ENCODE measurements at regions not wholly inside any gene's neighbourhood (a gene's known extent, or its start where the extent isn't known, plus 50 kb on each side); places are given as distances from the start of the nearest gene placed in this dataset.

- DNase-seq (ENCODE audit: low read depth), result no peak
These were observed 82.2 kb upstream of the LGALSL start for GRCh38 chr2:64371727-64372126.

- no peak for DNase-seq (ENCODE audit: low read depth)
These were observed 79.3 kb upstream of the LGALSL start for GRCh38 chr2:64374686-64375085.

- DNase-seq (ENCODE audit: low read depth), result no peak
These were observed 77.0 kb upstream of the LGALSL start for GRCh38 chr2:64376926-64377325.

GRCh38 chr2:64379186-64379585 is 74.8 kb upstream of the LGALSL start:
- DNase-seq (ENCODE audit: low read depth), result no peak

GRCh38 chr2:64380853-64381527 is 73.0 kb upstream of the LGALSL start:
- DNase-seq (ENCODE audit: low read depth), result no peak

GRCh38 chr2:64383016-64383591 is 70.9 kb upstream of the LGALSL start:
- DNase-seq (ENCODE audit: low read depth), result no peak

GRCh38 chr2:64383881-64384280 is 70.1 kb upstream of the LGALSL start:
- DNase-seq (ENCODE audit: low read depth), result no peak

GRCh38 chr2:64386676-64387075 is 67.3 kb upstream of the LGALSL start:
- no peak for DNase-seq (ENCODE audit: low read depth)

- DNase-seq (ENCODE audit: low read depth), result no peak
These were observed 63.4 kb upstream of the LGALSL start for GRCh38 chr2:64390586-64390985.

- no peak for DNase-seq (ENCODE audit: low read depth)
These were observed 62.5 kb upstream of the LGALSL start for GRCh38 chr2:64391424-64391823.

- DNase-seq (ENCODE audit: low read depth), result no peak
These were observed 62.0 kb upstream of the LGALSL start for GRCh38 chr2:64391940-64392339.

- DNase-seq (ENCODE audit: low read depth), result no peak
These were observed 61.4 kb upstream of the LGALSL start for GRCh38 chr2:64392529-64392928.

GRCh38 chr2:64393383-64394010 is 60.5 kb upstream of the LGALSL start:
- no peak for DNase-seq (ENCODE audit: low read depth)

GRCh38 chr2:64394153-64394552 is 59.8 kb upstream of the LGALSL start:
- no peak for DNase-seq (ENCODE audit: low read depth)

- no peak for DNase-seq (ENCODE audit: low read depth)
These were observed 58.0 kb upstream of the LGALSL start for GRCh38 chr2:64396001-64396400.

GRCh38 chr2:64396551-64396950 is 57.4 kb upstream of the LGALSL start:
- no peak for DNase-seq (ENCODE audit: low read depth)

GRCh38 chr2:64398516-64399129 is 55.3 kb upstream of the LGALSL start:
- no peak for DNase-seq (ENCODE audit: low read depth)

- no peak for DNase-seq (ENCODE audit: low read depth)
These were observed 54.4 kb upstream of the LGALSL start for GRCh38 chr2:64399521-64399920.

GRCh38 chr2:64400105-64400728 is 53.7 kb upstream of the LGALSL start:
- DNase-seq (ENCODE audit: low read depth), result no peak

GRCh38 chr2:64400733-64401528 is 53.0 kb upstream of the LGALSL start:
- DNase-seq (ENCODE audit: low read depth), result no peak

- DNase-seq (ENCODE audit: low read depth), result no peak
These were observed 52.5 kb upstream of the LGALSL start for GRCh38 chr2:64401529-64401880.

- DNase-seq (ENCODE audit: low read depth), result no peak
These were observed 51.1 kb upstream of the LGALSL start for GRCh38 chr2:64402876-64403275.

Data from T follicular helper cell (primary cell).